ENCODE measurements at regions not wholly inside any gene's neighbourhood (a gene's known extent, or its start where the extent isn't known, plus 50 kb on each side); places are given as distances from the start of the nearest gene placed in this dataset. TPM values are rescaled to one million over a fixed set of nuclear protein-coding genes. Genes with fewer than 3 reads are reported as not detected.
"Not testable (repeated sequence)": the region's sequence is repeated elsewhere in the genome, so short reads cannot be mapped to it uniquely, and the experiment has no call there.

GRCh38 chr17:21613071-21613429 is 79.3 kb upstream of the KCNJ18 start:
- H3K27ac ChIP-seq (ENCODE audit: low read depth in 1 of 2, low read length in 1 of 2) = no peak overlapping the region
- H3K4me3 ChIP-seq = no peak overlapping the region
- H3K36me3 ChIP-seq (ENCODE audit: control insufficient read depth in 4 of 4, insufficient read depth in 4 of 4, low read length in 4 of 4) = no peaks in the 10 kb centered on the region
- ATAC-seq (ENCODE audit: insufficient read depth, low FRiP score) (no peak), DNase-seq (no peak)
- WGBS, 2 donors = 84 to 90% methylated on average over 8 of the region's 8 CpGs
- TF ChIP-seq CTCF (IDR thresholded peaks at IDR 0.05; ENCODE audit: control extremely low read depth, extremely low read depth) = no peak
- H3K9ac ChIP-seq (ENCODE audit: insufficient read depth in 1 of 2, low read length in 2 of 2) = no peak overlapping the region
- no peaks in the 10 kb centered on the region for H3K9me3 ChIP-seq (ENCODE audit: control insufficient read depth in 4 of 4, insufficient read depth in 3 of 4, low read length in 3 of 4)
- H3K4me1 ChIP-seq (ENCODE audit: control insufficient read depth in 5 of 5, insufficient read depth in 5 of 5, low read length in 5 of 5) = no peaks in the 10 kb centered on the region
- H3K27me3 ChIP-seq (ENCODE audit: control insufficient read depth in 3 of 3, insufficient read depth in 3 of 3, low read length in 2 of 3) = no peaks in the 10 kb centered on the region

GRCh38 chr17:21626987-21627386 is 65.3 kb upstream of the KCNJ18 start:
- H3K4me3 ChIP-seq = not testable (repeated sequence)

More at GRCh38 chr17:21626987-21627386, 65.3 kb upstream of the KCNJ18 start:
- not testable (repeated sequence) for H3K27ac ChIP-seq (ENCODE audit: low read depth in 1 of 2, low read length in 1 of 2); H3K36me3 ChIP-seq (ENCODE audit: control insufficient read depth in 4 of 4, insufficient read depth in 4 of 4, low read length in 4 of 4); ATAC-seq (ENCODE audit: insufficient read depth, low FRiP score); H3K9ac ChIP-seq (ENCODE audit: insufficient read depth in 1 of 2, low read length in 2 of 2); H3K4me1 ChIP-seq (ENCODE audit: control insufficient read depth in 5 of 5, insufficient read depth in 5 of 5, low read length in 5 of 5); H3K27me3 ChIP-seq (ENCODE audit: control insufficient read depth in 3 of 3, insufficient read depth in 3 of 3, low read length in 2 of 3); H3K9me3 ChIP-seq (ENCODE audit: control insufficient read depth in 4 of 4, insufficient read depth in 3 of 4, low read length in 3 of 4); DNase-seq
- WGBS, 2 donors = 87 to 91% methylated on average over 3 of the region's 3 CpGs

Small RNAs in the stretch of these regions (small RNA-seq; reads per million reads assigned to genes)
- not detected for gene AC233702.6 (ENCODE audit: low replicate concordance)
- gene AC233702.8 (ENCODE audit: low replicate concordance) = not detected
